ENCODE measurements at regions not wholly inside any gene's neighbourhood (a gene's known extent, or its start where the extent isn't known, plus 50 kb on each side); places are given as distances from the start of the nearest gene placed in this dataset.
A peak's percentile ranks its signal among the peaks of the same experiment; 100 is the strongest.

GRCh38 chr5:84628918-84629317 is 244.2 kb upstream of the EDIL3 start:
- ATAC-seq: no peak
- no peaks in the 10 kb centered on the region for H3K9me3 ChIP-seq (ENCODE audit: control insufficient read depth, insufficient read depth, low read length)
- H3K4me1 Mint-ChIP-seq: no peaks in the 10 kb centered on the region
- no peaks in the 10 kb centered on the region for H3K27me3 ChIP-seq (ENCODE audit: control insufficient read depth, insufficient read depth, low read length)
- no peak overlapping the region for H3K4me3 ChIP-seq (ENCODE audit: low read length)
- H3K4me1 ChIP-seq (ENCODE audit: control insufficient read depth, insufficient read depth, low read length): no peaks in the 10 kb centered on the region
- whole genome bisulfite sequencing (ENCODE audit: insufficient coverage): 87% methylated on average over 2 of the region's 2 CpGs
- no peaks in the 10 kb centered on the region for H3K36me3 Mint-ChIP-seq
- H3K27me3 Mint-ChIP-seq (ENCODE audit: low read depth in 2 of 2): no peaks in the 10 kb centered on the region
- no peak overlapping the region for H3K27ac ChIP-seq (ENCODE audit: low read length)
- no peaks in the 10 kb centered on the region for H3K36me3 ChIP-seq (ENCODE audit: control insufficient read depth, insufficient read depth, low read length)
- no peak for TF ChIP-seq CTCF (IDR thresholded peaks at IDR 0.05)
- no peak for DNase-seq
- H3K4me3 Mint-ChIP-seq: no peak overlapping the region
- peaks cover 13 to 16% of the 10 kb centered on the region in 2 donors for H3K9me3 Mint-ChIP-seq
- intact Hi-C loops (cut with micrococcal nuclease): no loop called here
- H3K27ac Mint-ChIP-seq: no peak overlapping the region

- no peaks in the 10 kb centered on the region for H3K4me1 Mint-ChIP-seq
- no peak for TF ChIP-seq CTCF (IDR thresholded peaks at IDR 0.05)
- Histone ChIP-seq H3K4me1 (ENCODE audit: control insufficient read depth, insufficient read depth, low read length) (no peaks in the 10 kb centered on the region), H3K27ac (ENCODE audit: low read length) (no peak overlapping the region), H3K4me3 (ENCODE audit: low read length) (no peak overlapping the region), H3K36me3 (ENCODE audit: control insufficient read depth, insufficient read depth, low read length) (no peaks in the 10 kb centered on the region), H3K27me3 (ENCODE audit: control insufficient read depth, insufficient read depth, low read length) (no peaks in the 10 kb centered on the region), H3K9me3 (ENCODE audit: control insufficient read depth, insufficient read depth, low read length) (no peaks in the 10 kb centered on the region)
- intact Hi-C loops (cut with micrococcal nuclease): no loop called here
- H3K36me3 Mint-ChIP-seq: no peaks in the 10 kb centered on the region
- peak in 1 of 2 donors; percentile 14 for DNase-seq
- ATAC-seq: no peak
- H3K4me3 Mint-ChIP-seq: no peak overlapping the region
- no peaks in the 10 kb centered on the region for H3K27me3 Mint-ChIP-seq (ENCODE audit: low read depth in 2 of 2)
- H3K9me3 Mint-ChIP-seq: peaks cover 8 to 17% of the 10 kb centered on the region in 2 donors
- WGBS (ENCODE audit: insufficient coverage): 3% methylated on average over 2 of the region's 2 CpGs
- H3K27ac Mint-ChIP-seq: no peak overlapping the region
Measured at GRCh38 chr5:84623019-84623418, 238.3 kb upstream of the EDIL3 start.

DNA sequence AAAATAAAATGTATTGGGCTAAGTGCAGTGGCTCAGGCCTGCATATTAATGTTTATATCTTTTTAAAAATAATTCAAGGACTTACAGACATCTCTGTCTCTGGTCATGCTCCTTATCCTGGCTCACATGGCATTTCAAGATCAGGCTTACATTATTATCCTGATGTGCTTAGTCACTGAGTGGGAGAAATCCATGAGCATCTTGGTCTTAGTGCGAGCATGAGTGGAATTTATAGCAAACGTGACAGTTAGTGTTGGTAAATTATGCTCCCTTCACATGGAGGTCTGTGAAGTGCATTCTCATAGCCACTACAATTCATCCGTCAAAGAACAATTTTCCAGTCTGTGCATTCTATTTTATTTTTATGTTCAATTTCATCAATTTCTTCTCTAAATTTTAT is 237.8 kb upstream of the EDIL3 start:
- no peaks in the 10 kb centered on the region for H3K36me3 ChIP-seq (ENCODE audit: control insufficient read depth, insufficient read depth, low read length)
- no peaks in the 10 kb centered on the region for H3K9me3 ChIP-seq (ENCODE audit: control insufficient read depth, insufficient read depth, low read length)
- TF ChIP-seq CTCF (IDR thresholded peaks at IDR 0.05): no peak
- Mint-ChIP-seq H3K27ac (no peak overlapping the region), H3K36me3 (no peaks in the 10 kb centered on the region), H3K4me3 (no peak overlapping the region), H3K4me1 (no peaks in the 10 kb centered on the region), H3K27me3 (ENCODE audit: low read depth in 2 of 2) (no peaks in the 10 kb centered on the region), H3K9me3 (peaks cover 8 to 17% of the 10 kb centered on the region in 2 donors)
- DNase-seq: no peak
- H3K27ac ChIP-seq (ENCODE audit: low read length): no peak overlapping the region
- no peaks in the 10 kb centered on the region for H3K27me3 ChIP-seq (ENCODE audit: control insufficient read depth, insufficient read depth, low read length)
- 63% methylated on average over 3 of the region's 3 CpGs for WGBS (ENCODE audit: insufficient coverage)
- H3K4me1 ChIP-seq (ENCODE audit: control insufficient read depth, insufficient read depth, low read length): no peaks in the 10 kb centered on the region
- H3K4me3 ChIP-seq (ENCODE audit: low read length): no peak overlapping the region
- ATAC-seq: no peak
- intact Hi-C loops (cut with micrococcal nuclease): no loop called here

GRCh38 chr5:84618262-84618661 is 233.6 kb upstream of the EDIL3 start:
- intact Hi-C loops (cut with micrococcal nuclease): no loop called here
- no peaks in the 10 kb centered on the region for H3K36me3 Mint-ChIP-seq
- H3K27me3 Mint-ChIP-seq (ENCODE audit: low read depth in 2 of 2): no peaks in the 10 kb centered on the region
- Histone ChIP-seq H3K4me3 (ENCODE audit: low read length) (no peak overlapping the region), H3K9me3 (ENCODE audit: control insufficient read depth, insufficient read depth, low read length) (no peaks in the 10 kb centered on the region), H3K36me3 (ENCODE audit: control insufficient read depth, insufficient read depth, low read length) (no peaks in the 10 kb centered on the region), H3K27ac (ENCODE audit: low read length) (no peak overlapping the region), H3K4me1 (ENCODE audit: control insufficient read depth, insufficient read depth, low read length) (no peaks in the 10 kb centered on the region), H3K27me3 (ENCODE audit: control insufficient read depth, insufficient read depth, low read length) (no peaks in the 10 kb centered on the region)
- H3K4me3 Mint-ChIP-seq: no peak overlapping the region
- ATAC-seq (no peak), DNase-seq (no peak)
- WGBS (ENCODE audit: insufficient coverage): no CpG with 5 or more reads among the region's 1 CpG
- no peak for TF ChIP-seq CTCF (IDR thresholded peaks at IDR 0.05)
- no peaks in the 10 kb centered on the region for H3K4me1 Mint-ChIP-seq
- no peak overlapping the region for H3K27ac Mint-ChIP-seq
- peaks cover 4 to 9% of the 10 kb centered on the region in 2 donors for H3K9me3 Mint-ChIP-seq
